ENCODE measurements at regions not wholly inside any gene's neighbourhood (a gene's known extent, or its start where the extent isn't known, plus 50 kb on each side); places are given as distances from the start of the nearest gene placed in this dataset.

DNA sequence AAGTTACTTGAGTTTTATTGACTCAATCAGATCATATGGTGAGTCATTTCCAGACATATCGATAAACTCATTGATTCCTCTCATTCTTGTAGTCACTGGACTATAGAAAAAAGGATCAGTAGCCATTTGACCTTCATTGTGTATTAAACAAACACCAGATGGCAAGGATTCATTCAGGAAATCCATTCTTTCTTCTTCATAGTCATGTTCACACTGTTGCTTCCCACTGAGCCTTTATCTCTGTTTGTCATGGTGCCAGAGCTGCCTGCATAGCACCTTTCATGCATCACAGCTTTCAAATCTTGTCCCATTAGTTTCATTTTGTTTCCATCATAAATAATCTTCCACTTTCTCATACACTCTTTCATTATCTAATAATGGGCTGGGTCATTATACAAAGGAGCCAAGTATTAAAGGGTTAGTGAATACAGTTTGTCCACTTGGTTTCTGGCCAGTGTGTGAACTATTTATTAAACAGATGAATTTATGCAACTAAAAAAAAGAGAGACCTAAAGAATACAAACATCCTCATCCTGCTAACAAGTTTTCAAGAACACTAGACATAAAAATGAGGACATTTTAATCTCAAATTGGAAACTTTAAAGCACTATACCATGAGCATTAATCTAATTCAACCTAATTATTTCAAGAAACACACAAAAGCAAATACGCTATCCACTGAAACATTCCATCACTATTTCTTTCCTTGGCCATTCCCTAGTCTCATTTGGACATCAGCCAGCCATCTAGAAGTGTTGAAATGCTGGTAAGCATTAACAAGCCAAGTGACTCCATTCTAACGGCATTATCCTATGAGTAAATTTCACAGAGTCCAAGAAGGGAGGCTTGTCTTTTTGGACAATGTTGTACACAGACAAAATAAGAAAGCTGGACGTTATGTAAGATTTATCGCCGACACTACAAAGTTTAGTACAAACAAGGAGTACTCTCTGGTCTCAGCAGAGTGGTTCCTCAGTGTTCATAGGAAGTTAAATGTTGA lies 476.5 kb downstream of the FOXG1 start:
- no peak for TF ChIP-seq CTCF (IDR thresholded peaks at IDR 0.05; ENCODE audit: borderline replicate concordance, control extremely low read depth, extremely low read depth, insufficient read depth, missing control alignments)
- in situ Hi-C loops (cut with MboI; ENCODE audit: low sequenced_read_pairs, unreplicated experiment): no loop called here
- DNase-seq (ENCODE audit: low spot score): no peak

GRCh38 chr14:29255692-29256091 lies 489.1 kb downstream of the FOXG1 start:
- TF ChIP-seq CTCF (IDR thresholded peaks at IDR 0.05; ENCODE audit: borderline replicate concordance, control extremely low read depth, extremely low read depth, insufficient read depth, missing control alignments): no peak
- in situ Hi-C loops (cut with MboI; ENCODE audit: low sequenced_read_pairs, unreplicated experiment): no loop called here
- DNase-seq (ENCODE audit: low spot score): no peak

GRCh38 chr14:29262979-29263378 lies 496.4 kb downstream of the FOXG1 start:
- in situ Hi-C loops (cut with MboI; ENCODE audit: low sequenced_read_pairs, unreplicated experiment): no loop called here
- no peak for TF ChIP-seq CTCF (IDR thresholded peaks at IDR 0.05; ENCODE audit: borderline replicate concordance, control extremely low read depth, extremely low read depth, insufficient read depth, missing control alignments)
- no peak for DNase-seq (ENCODE audit: low spot score)

DNA sequence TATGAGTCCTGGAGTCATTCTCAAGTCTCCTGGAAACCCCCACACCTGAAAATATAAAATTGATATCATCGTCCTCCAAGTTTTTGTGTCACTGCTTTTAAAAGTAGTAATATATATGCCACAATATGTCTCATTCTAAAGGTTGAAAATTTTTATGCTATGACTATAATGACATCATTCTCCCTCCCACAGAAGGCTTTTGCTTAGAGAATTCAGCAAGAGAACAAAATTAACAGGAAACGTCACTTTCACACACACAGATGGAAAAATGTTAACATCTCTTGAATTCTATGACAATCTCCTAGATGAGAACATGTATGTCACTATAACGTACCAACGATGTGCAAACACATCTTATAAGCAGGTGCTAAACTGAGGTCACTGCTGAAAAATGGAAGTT lies 498.3 kb downstream of the FOXG1 start:
- no peak for TF ChIP-seq CTCF (IDR thresholded peaks at IDR 0.05; ENCODE audit: borderline replicate concordance, control extremely low read depth, extremely low read depth, insufficient read depth, missing control alignments)
- in situ Hi-C loops (cut with MboI; ENCODE audit: low sequenced_read_pairs, unreplicated experiment): no loop called here
- DNase-seq (ENCODE audit: low spot score): no peak

- DNase-seq (ENCODE audit: low spot score): no peak
- TF ChIP-seq CTCF (IDR thresholded peaks at IDR 0.05; ENCODE audit: borderline replicate concordance, control extremely low read depth, extremely low read depth, insufficient read depth, missing control alignments): no peak
- in situ Hi-C loops (cut with MboI; ENCODE audit: low sequenced_read_pairs, unreplicated experiment): no loop called here
Measured at GRCh38 chr14:29265852-29266251, 499.3 kb downstream of the FOXG1 start.

GRCh38 chr14:29271669-29272068 lies 505.1 kb downstream of the FOXG1 start:
- no peak for TF ChIP-seq CTCF (IDR thresholded peaks at IDR 0.05; ENCODE audit: borderline replicate concordance, control extremely low read depth, extremely low read depth, insufficient read depth, missing control alignments)
- in situ Hi-C loops (cut with MboI; ENCODE audit: low sequenced_read_pairs, unreplicated experiment): no loop called here
- no peak for DNase-seq (ENCODE audit: low spot score)

All from GM13976 (cell line).